DMS53 (cell line): ENCODE measurements at regions not wholly inside any gene's neighbourhood (a gene's known extent, or its start where the extent isn't known, plus 50 kb on each side); places are given as distances from the start of the nearest gene placed in this dataset.
"Not testable (repeated sequence)": the region's sequence is repeated elsewhere in the genome, so short reads cannot be mapped to it uniquely, and the experiment has no call there.

Experiments used
- DNase-seq: peaks from one replicate; lab custom pipeline; 2025; lab: John Stamatoyannopoulos, UW

GRCh38 chr12:61043838-61044237 lies 1216.4 kb upstream of the USP15 start:
- no peak for DNase-seq

GRCh38 chr12:61044766-61045165 lies 1215.4 kb upstream of the USP15 start:
- DNase-seq, result peak; percentile 38

GRCh38 chr12:61070640-61071414 lies 1189.4 kb upstream of the USP15 start:
- DNase-seq, result no peak

GRCh38 chr12:61072717-61073116 lies 1187.5 kb upstream of the USP15 start:
- DNase-seq, result no peak

- DNase-seq, result no peak
These were observed 1165.1 kb upstream of the USP15 start for GRCh38 chr12:61095111-61095510.

- no peak for DNase-seq
These were observed 1162.1 kb upstream of the USP15 start for GRCh38 chr12:61098031-61098580.

GRCh38 chr12:61107118-61107517 lies 1153.1 kb upstream of the USP15 start:
- no peak for DNase-seq

GRCh38 chr12:61111218-61111617 lies 1149.0 kb upstream of the USP15 start:
- DNase-seq, result no peak

GRCh38 chr12:61137677-61138414 lies 1122.4 kb upstream of the USP15 start:
- DNase-seq, result no peak

GRCh38 chr12:61138415-61138759 lies 1121.8 kb upstream of the USP15 start:
- no peak for DNase-seq

- DNase-seq, result no peak
These were observed 1098.2 kb upstream of the USP15 start for GRCh38 chr12:61161961-61162360.

GRCh38 chr12:61188801-61189595 lies 1071.2 kb upstream of the USP15 start:
- DNase-seq, result no peak

- DNase-seq, result peak; percentile 88
These were observed 1046.6 kb upstream of the USP15 start for GRCh38 chr12:61213646-61214045.

GRCh38 chr12:61220337-61220736 lies 1039.9 kb upstream of the USP15 start:
- no peak for DNase-seq

- DNase-seq, result no peak
These were observed 1028.2 kb upstream of the USP15 start for GRCh38 chr12:61232040-61232439.

- DNase-seq, result no peak
These were observed 1009.9 kb upstream of the USP15 start for GRCh38 chr12:61250303-61250702.

GRCh38 chr12:61251076-61251475 lies 1009.1 kb upstream of the USP15 start:
- DNase-seq, result no peak

- DNase-seq, result no peak
These were observed 1006.0 kb upstream of the USP15 start for GRCh38 chr12:61254225-61254624.

- not testable (repeated sequence) for DNase-seq
These were observed 995.9 kb upstream of the USP15 start for GRCh38 chr12:61264294-61264693.

GRCh38 chr12:61267474-61267873 lies 992.7 kb upstream of the USP15 start:
- no peak for DNase-seq

GRCh38 chr12:61272441-61272840 lies 987.8 kb upstream of the USP15 start:
- DNase-seq, result peak; percentile 34

GRCh38 chr12:61282790-61283575 lies 977.2 kb upstream of the USP15 start:
- DNase-seq, result no peak
